BE2C (cell line): ENCODE measurements at regions not wholly inside any gene's neighbourhood (a gene's known extent, or its start where the extent isn't known, plus 50 kb on each side); places are given as distances from the start of the nearest gene placed in this dataset.

Experiments used
- DNase-seq: peaks from one replicate; pipeline ENCODE4 v3.0.0-alpha.2; 2020
- H3K27me3 ChIP-seq: fragments of 250-450 bp; sonication (Bioruptor Pico); 2 replicates; pipeline ENCODE4 v1.5.1; 2020; ENCODE audit warnings: mild to moderate bottlenecking
- H3K36me3 ChIP-seq: fragments of 250-450 bp; sonication (Bioruptor Pico); 2 replicates; pipeline ENCODE4 v1.5.1; 2020; ENCODE audit warnings: mild to moderate bottlenecking
- H3K4me1 ChIP-seq: fragments of 250-450 bp; sonication (Bioruptor Pico); 2 replicates; pipeline ENCODE4 v1.5.1; 2020
- H3K4me3 ChIP-seq: 2 replicates; pipeline ENCODE4 v1.5.1; 2011; ENCODE audit warnings: low read depth, low read length
- H3K9me3 ChIP-seq: fragments of 250-450 bp; sonication (Bioruptor Pico); 2 replicates; pipeline ENCODE4 v1.5.1; 2020
- CTCF ChIP-seq: IDR thresholded peaks from 2 replicates; pipeline ENCODE4 v1.5.1; 2012; ENCODE audit warnings: mild to moderate bottlenecking, low read depth, low read length

- DNase-seq, result no peak
- no peaks in the 10 kb centered on the region for H3K9me3 ChIP-seq
- no peak for TF ChIP-seq CTCF
Measured at GRCh38 chr5:73250645-73251044, 77.7 kb downstream of the TMEM174 start.

GRCh38 chr5:73242735-73243134 lies 69.7 kb downstream of the TMEM174 start:
- H3K9me3 ChIP-seq, result no peaks in the 10 kb centered on the region
- no peak for TF ChIP-seq CTCF
- no peak overlapping the region for H3K4me3 ChIP-seq
- DNase-seq, result no peak
- H3K36me3 ChIP-seq, result no peaks in the 10 kb centered on the region
- peaks cover 92% of the 10 kb centered on the region for H3K27me3 ChIP-seq
- H3K4me1 ChIP-seq, result no peaks in the 10 kb centered on the region

More at GRCh38 chr5:73250645-73251044, 77.7 kb downstream of the TMEM174 start:
- Histone ChIP-seq H3K4me3 (no peak overlapping the region), H3K27me3 (peaks cover 75% of the 10 kb centered on the region), H3K4me1 (no peaks in the 10 kb centered on the region), H3K36me3 (no peaks in the 10 kb centered on the region)

GRCh38 chr5:73238873-73239272 lies 65.9 kb downstream of the TMEM174 start:
- H3K36me3 ChIP-seq, result no peaks in the 10 kb centered on the region
- no peak for DNase-seq
- peaks cover 93% of the 10 kb centered on the region for H3K27me3 ChIP-seq

GRCh38 chr5:73236541-73237128 lies 63.6 kb downstream of the TMEM174 start:
- no peak for TF ChIP-seq CTCF
- no peaks in the 10 kb centered on the region for H3K4me1 ChIP-seq
- DNase-seq, result no peak
- H3K4me3 ChIP-seq, result no peak overlapping the region
- no peaks in the 10 kb centered on the region for H3K9me3 ChIP-seq
- H3K27me3 ChIP-seq, result peaks cover 95% of the 10 kb centered on the region
- no peaks in the 10 kb centered on the region for H3K36me3 ChIP-seq

More at GRCh38 chr5:73238873-73239272, 65.9 kb downstream of the TMEM174 start:
- Histone ChIP-seq H3K9me3 (no peaks in the 10 kb centered on the region), H3K4me3 (no peak overlapping the region), H3K4me1 (no peaks in the 10 kb centered on the region)
- no peak for TF ChIP-seq CTCF

- no peak for DNase-seq
- H3K4me3 ChIP-seq, result peak overlapping the region; percentile 46
- no peaks in the 10 kb centered on the region for H3K4me1 ChIP-seq
- H3K9me3 ChIP-seq, result no peaks in the 10 kb centered on the region
- no peaks in the 10 kb centered on the region for H3K36me3 ChIP-seq
- H3K27me3 ChIP-seq, result peaks cover 93% of the 10 kb centered on the region
- no peak for TF ChIP-seq CTCF
Measured at GRCh38 chr5:73234204-73234555, 61.2 kb downstream of the TMEM174 start.

GRCh38 chr5:73233461-73234203 lies 60.6 kb downstream of the TMEM174 start:
- DNase-seq, result peak; percentile 22
- peaks cover 90% of the 10 kb centered on the region for H3K27me3 ChIP-seq
- no peaks in the 10 kb centered on the region for H3K36me3 ChIP-seq
- no peaks in the 10 kb centered on the region for H3K9me3 ChIP-seq
- H3K4me3 ChIP-seq, result peak overlapping the region; percentile 46
- H3K4me1 ChIP-seq, result no peaks in the 10 kb centered on the region
- no peak for TF ChIP-seq CTCF
